T-helper 1 cell (primary cell): ENCODE measurements at regions not wholly inside any gene's neighbourhood (a gene's known extent, or its start where the extent isn't known, plus 50 kb on each side); places are given as distances from the start of the nearest gene placed in this dataset.
"Not testable (repeated sequence)": the region's sequence is repeated elsewhere in the genome, so short reads cannot be mapped to it uniquely, and the experiment has no call there.

Experiments used
- DNase-seq, 5 donors: peaks; one replicate each; pipeline ENCODE4 v3.0.0-alpha.2; 2012 to 2020

DNA sequence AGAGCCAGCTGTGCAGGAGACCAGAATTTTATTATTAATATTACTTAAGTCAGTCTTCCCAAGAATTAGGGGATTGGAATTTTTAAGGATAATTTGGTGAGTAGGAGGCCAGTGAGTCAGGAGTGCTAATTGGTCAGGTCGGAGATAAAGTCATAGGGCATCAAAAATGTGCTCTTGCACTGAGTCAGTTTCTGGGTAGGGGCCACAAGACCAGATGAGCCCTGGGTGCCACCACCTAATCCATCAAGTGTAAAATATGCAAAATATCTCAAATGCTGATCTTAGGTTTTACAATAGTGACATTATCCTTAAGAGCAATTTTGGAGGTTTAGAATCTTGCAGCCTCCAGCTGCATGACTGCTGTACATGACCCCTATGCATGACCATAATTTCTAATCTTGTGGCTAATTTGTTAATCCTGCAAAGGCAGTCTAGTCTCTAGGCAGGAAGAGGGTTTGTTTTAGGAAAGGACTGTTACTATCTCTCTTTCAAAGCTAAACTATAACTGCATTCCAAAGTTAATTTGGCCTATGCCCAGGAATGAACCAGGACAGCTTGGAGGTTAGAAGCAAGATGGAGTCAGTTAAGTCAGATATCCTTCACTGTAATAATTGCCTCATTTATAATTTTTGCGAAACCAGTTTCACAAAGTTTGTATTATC lies 215.9 kb downstream of the RNF152 start:
- DNase-seq = no peak

DNA sequence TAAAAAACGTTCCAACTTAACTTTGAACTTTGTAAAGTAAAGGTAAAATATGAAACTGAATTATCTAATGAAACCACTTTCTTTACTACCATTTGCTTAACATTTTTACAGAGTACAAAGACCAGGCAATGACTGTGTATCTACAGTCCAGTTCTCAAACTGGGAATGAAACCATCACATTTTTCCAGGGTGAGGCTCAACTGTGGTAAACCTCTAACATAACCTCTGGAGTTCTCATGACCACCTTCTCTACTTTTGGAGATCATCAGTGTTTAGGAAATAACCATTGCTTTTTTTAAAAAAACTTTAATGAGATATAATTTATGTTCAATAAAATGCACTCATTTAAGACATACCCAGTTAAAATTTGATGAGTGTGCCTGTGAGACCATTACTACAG lies 223.5 kb downstream of the RNF152 start:
- no peak for DNase-seq

DNA sequence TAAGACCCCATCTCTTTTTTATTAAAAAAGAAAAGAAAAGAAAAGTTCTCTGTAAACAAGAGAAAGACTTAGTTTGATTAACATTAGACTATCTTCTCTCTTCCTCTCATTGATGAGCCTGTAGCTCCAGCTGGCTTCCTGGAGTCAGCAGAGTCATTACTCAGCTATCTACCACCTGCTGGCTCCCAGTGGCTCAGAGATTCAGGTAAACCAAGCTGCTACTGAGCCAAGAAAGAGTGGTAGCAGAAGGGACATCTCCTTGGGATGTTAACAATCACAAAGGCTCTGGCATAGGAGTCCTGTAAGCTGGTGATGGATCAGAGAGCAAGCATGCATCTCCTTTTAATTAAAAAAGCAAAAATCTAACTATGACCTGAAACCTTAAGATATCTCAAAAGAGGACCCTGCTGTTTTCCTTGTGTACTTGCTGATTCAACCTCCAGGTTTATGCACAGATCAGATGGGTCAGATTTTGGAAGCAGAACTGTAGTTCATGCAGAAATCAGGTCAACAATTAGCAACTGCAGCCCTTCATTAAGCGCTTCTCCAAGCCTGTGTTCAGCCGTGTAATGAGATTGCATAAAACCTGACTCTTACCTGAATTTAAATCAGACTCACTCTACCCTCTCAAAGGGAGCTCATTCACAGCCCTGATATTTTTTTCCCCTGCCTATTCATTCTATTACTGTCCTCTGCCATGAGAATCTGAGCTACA lies 225.8 kb downstream of the RNF152 start:
- DNase-seq = no peak

DNA sequence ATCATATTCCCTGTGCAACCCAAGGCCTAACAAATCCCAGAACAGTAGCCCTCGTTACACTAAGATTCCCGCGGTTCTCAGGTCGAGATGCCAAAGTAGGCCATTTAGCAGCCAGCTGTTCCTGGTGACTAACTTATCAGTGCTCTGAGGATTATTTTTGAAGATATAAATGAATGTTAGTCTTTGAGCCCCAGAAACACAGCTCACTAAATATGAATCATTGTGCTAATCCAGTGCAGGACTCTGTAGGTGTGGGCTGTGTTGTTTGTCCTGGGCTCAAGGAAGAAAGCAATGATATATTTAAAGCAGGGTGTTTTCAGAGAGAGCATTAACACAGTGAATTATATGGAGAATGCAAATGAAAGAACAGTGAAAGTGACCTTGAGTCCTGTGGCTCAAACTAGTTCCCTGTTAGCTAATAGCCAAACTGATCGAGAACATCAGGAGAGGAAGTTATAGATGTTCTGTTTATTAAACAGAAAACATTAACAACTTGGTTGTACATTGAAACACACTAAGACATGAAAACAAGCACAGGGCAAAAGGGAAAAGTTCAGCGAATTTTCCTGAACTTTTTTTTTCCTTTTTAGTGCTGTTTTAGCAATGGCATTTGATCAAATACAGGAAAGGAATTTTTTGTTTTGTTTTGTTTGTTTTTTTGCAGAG lies 228.3 kb downstream of the RNF152 start:
- no peak for DNase-seq

DNA sequence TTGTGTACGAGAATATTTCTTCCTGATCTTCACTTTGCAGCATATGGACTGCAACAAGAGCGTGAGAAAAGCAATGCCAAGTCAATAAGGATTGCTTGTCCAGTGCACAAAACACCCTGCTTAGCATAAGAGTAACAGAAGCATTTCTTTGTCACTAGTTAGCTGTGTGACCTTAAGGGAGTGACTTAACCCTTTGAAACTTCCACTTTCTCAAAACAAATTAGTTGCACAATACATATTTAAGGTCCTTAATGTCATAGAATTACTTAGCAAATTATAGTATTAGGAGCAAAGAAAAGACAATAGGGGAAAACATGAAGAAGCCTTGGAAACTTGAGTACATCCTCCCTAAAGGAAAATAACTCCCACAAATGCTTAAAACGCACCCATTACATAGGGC lies 230.1 kb downstream of the RNF152 start:
- DNase-seq = no peak

DNA sequence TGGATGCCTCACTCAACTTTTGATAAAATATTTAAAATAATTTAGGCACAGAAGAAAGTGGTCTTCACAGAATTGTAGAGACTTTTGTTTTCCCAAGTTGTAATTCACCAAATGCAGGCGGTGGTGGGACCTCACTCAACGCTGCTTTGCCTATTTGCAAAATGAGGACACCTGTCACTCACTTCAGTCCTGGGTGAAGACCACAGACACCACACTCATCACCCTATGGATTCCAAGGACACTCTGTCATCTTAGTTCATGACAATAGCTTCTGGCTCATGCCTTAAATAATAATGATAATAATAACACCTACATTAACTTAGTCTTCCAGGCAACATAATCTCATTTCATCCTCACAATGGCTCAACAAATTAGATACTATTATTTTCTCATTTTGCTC lies 234.4 kb downstream of the RNF152 start:
- DNase-seq = no peak

DNA sequence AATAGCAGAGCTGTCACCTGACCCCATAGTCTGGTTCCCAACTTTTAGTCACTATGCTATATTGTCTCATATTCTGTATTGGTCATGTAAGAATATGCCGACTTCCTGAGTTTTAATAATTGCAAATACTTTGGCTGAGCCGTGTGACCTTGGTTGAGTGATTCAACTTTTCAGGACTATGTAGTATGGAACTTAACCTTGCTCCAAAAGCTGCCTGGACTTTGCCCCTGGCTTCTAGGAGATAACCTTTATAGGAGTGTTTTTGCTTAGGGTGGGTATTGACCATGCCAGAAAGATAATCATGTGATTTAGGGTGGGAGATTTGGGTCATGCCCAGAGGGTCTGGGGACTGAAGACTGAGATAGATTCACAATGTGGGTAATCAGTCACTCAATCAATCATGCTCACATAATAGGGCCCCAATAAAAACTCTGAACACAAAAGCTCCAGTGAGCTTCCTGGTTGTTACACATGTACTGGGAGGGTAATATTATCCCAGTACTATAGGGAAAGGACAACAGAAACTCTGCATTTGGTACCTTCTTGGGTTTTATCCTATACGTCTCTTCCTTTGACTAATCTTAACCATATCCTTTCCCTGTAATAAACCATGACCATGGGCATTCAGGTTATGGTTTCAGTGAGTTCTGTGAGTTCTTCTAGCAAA lies 235.6 kb downstream of the RNF152 start:
- DNase-seq = no peak

DNA sequence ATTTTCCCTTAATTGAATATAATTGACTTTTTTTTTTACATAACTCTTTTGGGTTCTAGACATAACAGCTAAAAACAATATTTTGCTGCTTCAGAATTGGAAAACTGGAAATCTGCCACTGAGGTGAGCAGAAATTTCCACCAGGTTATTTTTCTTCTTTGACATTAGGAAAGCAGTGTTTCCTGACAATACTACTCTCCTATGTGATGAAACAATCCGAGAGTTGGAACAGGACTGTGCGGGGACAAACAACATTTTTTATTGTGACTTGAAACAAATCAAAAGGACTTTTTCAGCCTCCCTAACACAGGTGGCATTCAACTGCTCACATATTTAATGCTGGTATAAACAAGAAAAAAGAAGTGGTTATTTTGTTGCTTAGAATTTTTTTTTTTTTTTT lies 237.2 kb downstream of the RNF152 start:
- DNase-seq = no peak

DNA sequence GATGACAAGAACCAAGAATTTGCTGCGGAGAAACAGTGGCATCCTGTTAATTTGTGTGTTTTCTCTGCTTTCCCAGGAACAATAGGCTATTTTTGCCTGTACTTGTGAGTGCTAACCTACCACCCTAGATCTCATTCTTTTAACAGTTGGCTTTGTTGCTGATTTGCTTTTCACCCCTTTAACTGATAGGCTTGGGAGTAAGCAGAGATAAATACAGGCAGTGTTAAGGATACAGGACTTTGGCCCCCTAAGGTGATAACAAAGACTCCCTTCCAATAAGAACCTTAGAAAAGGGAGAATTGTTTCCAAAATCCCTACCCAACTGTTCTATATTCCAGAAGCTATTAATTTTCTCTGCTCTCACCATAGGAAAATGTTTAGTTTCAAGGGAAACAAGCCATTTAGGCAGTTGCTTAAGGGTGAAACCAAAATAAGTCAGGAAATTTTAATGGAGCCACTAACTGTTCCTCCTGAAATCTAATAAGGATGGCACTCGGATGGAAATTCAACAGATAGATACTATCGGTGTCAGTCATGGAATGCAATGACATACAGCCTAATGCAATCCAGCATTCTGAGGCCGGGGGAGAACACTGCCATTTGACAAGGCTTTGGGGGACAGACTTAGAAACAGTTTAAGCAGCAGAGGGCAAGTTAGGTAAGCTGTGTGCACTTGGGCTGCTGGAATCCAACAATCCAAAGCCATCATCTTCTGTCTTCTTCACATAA lies 238.8 kb downstream of the RNF152 start:
- DNase-seq = no peak

DNA sequence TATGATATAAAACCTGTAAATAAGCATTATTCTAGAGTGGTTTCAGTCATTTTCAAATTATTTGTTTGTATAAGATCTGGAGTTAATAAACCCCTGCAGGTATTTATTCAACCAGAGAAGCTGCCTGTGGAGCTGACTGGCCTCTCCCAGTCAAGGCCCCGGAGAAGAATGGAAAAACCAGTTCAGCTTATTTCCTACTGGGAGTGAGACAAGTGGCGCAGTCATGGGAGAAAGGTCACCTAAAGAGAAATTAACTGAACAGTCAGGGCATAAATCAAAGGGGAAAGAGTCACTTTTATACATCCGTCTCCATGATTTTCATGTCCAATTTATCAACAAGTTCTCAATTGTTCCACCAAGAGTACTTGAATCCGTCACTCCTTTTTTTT lies 240.9 kb downstream of the RNF152 start:
- DNase-seq = no peak

DNA sequence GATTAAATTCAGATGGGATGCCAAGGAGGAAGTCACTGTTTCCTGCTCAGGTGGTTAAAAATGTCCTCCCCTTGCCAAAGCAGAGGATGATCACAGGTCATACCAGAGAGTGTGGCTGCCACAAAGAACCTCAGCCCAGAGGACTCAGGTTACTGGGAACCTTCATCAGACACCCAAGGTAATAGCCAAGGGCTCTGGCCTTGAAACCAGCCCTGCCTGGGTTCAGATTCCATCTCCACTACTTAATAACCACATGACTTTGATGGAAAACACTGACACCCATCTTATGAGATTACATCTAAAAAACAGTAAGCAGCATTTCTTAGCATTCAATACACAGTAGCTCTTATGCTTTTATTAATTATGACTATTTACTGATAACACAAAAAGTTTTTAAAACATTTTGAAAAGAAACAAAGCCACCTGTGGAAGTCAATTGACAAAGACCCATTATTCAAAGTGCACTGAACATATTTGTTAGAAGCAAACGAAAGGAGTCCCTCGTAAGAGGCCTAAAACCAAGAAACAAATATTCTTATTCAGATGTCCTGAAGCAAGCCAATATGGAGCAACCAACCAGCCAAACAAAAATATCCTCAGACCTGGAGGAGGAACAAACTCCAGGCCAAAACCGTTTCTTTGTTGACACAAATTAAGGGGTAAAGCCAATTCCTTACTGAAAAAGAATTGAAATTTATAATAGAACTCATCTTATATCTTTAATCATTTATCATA lies 241.5 kb downstream of the RNF152 start:
- no peak for DNase-seq

DNA sequence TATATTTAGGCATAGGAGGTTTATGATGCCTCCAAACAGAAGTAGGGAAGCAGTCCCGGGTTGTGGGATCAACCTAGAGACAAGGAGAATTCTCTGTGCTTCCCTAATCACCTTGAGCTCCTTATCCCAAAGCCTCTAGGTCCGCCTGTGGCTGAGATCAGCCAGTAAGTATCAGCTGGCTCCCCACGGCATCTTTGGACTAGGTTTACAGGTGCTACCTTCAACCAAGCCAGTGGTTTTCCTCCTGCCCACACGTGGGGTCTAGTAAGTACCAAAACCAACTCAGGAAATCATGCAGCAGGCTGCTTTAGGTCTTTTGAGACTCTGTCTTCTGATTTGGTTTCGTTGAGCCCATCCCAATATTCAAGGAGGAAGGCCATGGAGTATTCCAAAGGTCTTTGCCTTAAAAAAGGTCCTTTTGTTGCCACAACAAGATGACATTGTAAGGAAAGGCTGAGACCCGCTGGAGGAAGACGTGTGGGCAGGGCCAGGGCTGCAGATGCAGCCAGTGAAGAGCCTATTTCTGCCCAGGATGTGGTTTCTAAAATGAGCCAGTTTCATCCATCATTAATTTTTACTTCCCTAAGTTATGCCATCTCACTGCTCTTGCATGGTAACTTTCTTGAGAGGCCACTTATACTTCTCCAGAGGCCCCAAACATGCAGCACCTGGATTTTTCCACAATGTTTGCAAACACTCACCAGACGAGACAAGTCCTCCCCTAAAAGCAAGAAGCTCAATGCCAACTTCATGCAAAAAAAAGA lies 248.7 kb downstream of the RNF152 start:
- no peak for DNase-seq

DNA sequence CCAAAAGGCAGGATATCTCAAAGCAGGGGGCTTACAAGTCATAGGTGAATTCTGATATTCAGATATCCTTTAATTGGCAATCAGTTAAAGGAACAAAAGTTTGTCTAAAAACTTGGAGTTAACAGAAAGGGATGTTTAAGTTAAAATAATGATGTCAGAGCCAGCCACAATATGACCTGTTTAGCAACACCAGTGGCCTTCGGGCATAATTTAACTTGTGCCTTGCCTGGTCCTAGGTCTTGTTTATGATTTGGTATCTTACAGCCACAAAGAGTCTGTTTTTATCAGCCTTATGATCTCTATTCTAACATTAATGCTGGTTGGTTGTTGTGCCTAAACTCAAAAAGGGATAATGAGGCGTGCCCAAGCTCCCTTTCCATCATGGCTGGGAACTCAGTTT lies 252.9 kb downstream of the RNF152 start:
- no peak for DNase-seq

DNA sequence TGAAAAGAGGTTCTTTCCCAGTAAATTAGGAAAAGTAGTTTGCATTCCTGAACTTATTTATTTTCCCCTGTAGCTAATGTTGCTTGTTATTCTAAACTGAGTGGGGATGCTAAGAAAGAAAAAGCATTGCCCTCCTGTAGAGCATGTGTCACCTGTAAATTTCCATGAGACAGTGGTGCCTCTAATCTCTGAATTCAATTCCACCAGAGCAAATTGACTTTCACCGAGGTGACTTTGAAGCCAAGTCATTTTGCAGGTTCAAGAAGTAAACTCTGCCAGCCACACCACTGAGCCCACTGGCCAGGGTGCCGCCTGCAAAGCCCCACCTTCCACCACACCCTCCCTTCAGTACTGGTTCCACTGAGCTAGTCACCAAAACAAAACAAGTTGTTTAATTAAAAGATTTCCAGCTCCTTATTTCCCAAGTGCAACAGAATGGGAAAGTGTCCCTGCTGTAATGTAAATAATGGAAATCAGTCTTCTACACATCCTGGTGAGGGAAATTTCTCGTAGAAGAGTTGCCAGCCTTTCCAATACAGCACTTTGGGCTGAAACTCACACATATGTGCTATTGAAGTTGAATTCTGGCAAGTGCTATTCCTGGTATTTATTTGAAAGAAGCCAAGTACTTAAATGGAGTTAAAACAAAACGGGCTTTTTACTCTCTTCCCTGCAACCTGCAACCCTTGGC lies 254.8 kb downstream of the RNF152 start:
- no peak for DNase-seq

DNA sequence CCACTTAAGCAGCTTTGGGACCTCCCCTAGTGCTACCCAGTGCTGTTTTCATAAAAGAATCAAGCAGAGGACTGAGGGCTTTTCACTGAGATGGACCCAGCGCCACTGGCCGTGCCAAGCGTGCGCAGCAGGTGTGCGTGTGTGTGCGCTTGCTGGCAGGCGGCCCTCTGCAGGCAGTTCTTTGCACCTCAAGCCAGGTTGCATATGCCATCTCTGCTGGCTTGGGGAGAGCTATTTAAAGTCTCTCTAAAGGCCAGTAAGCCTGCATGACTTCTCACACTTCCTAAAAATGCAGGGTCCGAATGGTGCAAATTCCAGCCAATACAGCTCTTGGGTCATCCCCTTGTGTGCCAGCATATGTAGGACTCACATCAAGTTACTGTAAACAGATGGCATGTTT lies 255.5 kb downstream of the RNF152 start:
- DNase-seq = no peak

DNA sequence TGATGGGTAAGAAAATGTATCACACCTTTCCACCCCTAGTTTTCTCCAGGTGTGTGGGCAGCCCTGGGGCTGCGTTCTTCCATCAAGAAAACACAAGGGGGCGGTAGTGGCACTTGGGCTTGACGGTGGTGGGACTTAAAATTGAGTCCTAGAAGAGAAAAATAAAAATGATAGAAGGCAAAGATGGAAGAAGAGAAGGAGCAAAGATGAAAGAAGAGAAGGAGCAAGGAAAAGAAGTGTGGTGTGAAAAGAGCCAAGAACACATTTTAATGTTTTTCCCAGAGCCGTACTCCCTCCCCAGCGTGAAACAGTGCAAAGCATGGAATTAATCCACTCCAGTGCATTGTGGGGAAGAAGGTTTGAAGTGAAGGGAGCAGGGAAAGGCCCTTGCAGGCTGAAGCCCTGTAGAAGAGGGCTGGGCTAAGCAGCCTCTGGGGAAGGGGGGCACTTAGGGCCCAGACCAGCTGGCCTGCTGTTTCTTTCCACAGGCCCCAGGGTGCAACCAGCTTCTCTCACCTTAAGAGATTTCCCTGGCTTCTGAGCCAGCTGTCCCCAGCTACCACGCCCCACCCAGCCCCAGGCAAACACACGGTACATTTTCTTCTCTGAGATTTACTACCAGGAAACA lies 256.8 kb downstream of the RNF152 start:
- peak in 2 of 5 donors; percentile 11 for DNase-seq

DNA sequence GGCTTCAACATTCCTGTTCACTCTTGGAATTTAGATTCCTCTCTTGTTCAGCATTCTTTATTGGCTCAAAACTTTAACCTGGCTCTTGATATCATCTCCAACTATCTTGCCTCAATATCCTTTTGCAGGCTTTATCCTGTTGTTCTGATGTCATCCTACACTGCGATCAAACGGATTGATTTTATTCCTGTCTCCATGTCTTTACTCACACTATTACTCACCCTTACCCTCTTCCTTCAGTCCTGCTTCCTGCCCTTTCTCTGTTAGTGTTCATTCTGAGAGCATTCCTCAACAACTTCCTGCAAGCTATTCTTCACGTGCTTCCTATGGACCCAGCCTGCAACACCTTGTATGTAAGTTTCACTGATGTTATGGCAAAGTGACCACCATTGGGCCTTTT lies 264.7 kb downstream of the RNF152 start:
- DNase-seq = no peak

DNA sequence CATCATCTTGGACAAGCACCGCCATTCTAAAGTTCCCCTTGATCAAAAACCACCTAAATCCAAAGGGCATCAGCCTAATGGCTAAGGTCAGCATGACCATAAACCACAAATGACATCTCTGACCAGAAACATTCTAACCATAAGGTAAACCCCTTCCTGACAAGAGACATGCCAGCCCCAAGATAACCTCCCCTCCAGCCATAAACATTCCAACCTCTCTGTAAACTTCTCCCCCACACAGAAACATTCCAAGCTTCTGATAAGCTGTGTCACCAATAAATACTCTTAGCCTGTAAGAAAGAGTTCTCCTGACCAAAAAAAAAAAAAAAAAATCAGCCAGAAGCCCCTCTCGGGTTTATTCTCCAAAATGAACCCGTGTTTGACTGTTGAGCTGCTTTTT lies 268.2 kb downstream of the RNF152 start:
- DNase-seq = not testable (repeated sequence)

DNA sequence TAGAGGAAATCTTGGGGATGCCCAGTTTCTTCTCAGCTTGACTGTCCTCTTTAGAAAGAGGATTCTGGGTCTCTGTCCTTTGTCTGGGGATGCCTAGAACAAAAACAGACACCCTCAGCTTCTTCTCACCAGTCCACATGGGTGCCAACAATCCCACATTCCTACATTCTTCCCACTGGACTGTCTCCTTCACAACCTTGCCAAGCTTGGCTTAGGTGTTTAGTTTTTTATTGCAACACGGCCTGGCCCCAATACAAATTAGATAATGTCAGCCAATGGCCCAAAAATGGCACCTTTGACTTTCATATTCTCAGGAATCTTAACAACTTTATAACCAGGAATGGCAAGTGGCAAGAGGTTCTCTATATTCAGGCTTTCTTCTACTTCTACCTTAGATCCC lies 273.0 kb downstream of the RNF152 start:
- DNase-seq = no peak

DNA sequence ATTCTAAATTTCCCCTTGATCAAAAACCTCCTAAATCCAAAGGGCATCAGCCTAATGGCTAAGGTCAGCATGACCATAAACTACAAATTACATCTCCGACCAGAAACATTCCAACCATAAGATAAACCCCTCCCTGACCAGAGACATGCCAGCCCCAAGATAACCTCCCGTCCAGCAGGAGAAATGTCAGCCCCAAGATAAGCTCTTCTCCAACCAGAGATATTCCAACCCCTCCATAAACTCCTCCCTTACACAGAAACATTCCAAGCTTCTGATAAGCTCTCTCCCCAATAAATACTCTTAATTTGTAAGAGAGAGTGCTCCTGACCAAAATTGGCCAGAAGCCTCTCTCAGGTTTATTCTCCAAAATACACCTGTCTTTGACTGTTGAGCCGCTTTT lies 274.0 kb downstream of the RNF152 start:
- DNase-seq = no peak
